ENCODE measurements at regions not wholly inside any gene's neighbourhood (a gene's known extent, or its start where the extent isn't known, plus 50 kb on each side); places are given as distances from the start of the nearest gene placed in this dataset.

- no peak for TF ChIP-seq POLR2A (IDR thresholded peaks at IDR 0.05; ENCODE audit: low read length)
- TF ChIP-seq GATA1 (IDR thresholded peaks at IDR 0.05; ENCODE audit: low read depth, low read length): no peak
Observed at GRCh38 chr5:12072441-12072840, 168.2 kb upstream of the CTNND2 start.
